ENCODE measurements at regions not wholly inside any gene's neighbourhood (a gene's known extent, or its start where the extent isn't known, plus 50 kb on each side); places are given as distances from the start of the nearest gene placed in this dataset.

- no peak overlapping the region for H3K4me3 ChIP-seq
- TF ChIP-seq POLR2AphosphoS5 (IDR thresholded peaks at IDR 0.05) (no peak), POLR2A (IDR thresholded peaks at IDR 0.05) (no peak), CTCF (IDR thresholded peaks at IDR 0.05) (no peak), EP300 (IDR thresholded peaks at IDR 0.05) (no peak)
- H3K36me3 ChIP-seq = no peaks in the 10 kb centered on the region
- no peak for ATAC-seq
- peak overlapping the region in 3 of 4 donors; percentile 1 to 31 (median 17) for H3K27ac ChIP-seq
- H3K27me3 ChIP-seq = no peaks in the 10 kb centered on the region
- WGBS, 2 donors (ENCODE audit: low coverage in 1 of 2) = 43 to 71% methylated on average over 2 to 4 of the region's 5 CpGs
- H3K4me1 ChIP-seq = peaks cover 0 to 5% (median 0%) of the 10 kb centered on the region in 3 donors
- no peaks in the 10 kb centered on the region for H3K9me3 ChIP-seq
These were observed 53.8 kb upstream of the BMP2K start for GRCh38 chr4:78722320-78722719.

GRCh38 chr4:78722878-78723277 lies 53.3 kb upstream of the BMP2K start:
- H3K27ac ChIP-seq = no peak overlapping the region
- H3K4me1 ChIP-seq = peaks cover 0 to 5% (median 0%) of the 10 kb centered on the region in 3 donors
- no peaks in the 10 kb centered on the region for H3K27me3 ChIP-seq
- no peaks in the 10 kb centered on the region for H3K36me3 ChIP-seq
- no peak for ATAC-seq
- TF ChIP-seq EP300 (IDR thresholded peaks at IDR 0.05) = no peak
- no peak for TF ChIP-seq POLR2AphosphoS5 (IDR thresholded peaks at IDR 0.05)
- no peak for TF ChIP-seq CTCF (IDR thresholded peaks at IDR 0.05)
- no peak for TF ChIP-seq POLR2A (IDR thresholded peaks at IDR 0.05)
- no peaks in the 10 kb centered on the region for H3K9me3 ChIP-seq
- no peak overlapping the region for H3K4me3 ChIP-seq

All from gastroesophageal sphincter (tissue), 4 donors.